B cell (primary cell): ENCODE measurements at regions not wholly inside any gene's neighbourhood (a gene's known extent, or its start where the extent isn't known, plus 50 kb on each side); places are given as distances from the start of the nearest gene placed in this dataset.

ENCODE experiments used
- ATAC-seq: fragments of 200-7000 bp; cut with Tn5 transposase; one replicate; pipeline ENCODE4 v1.10.0; 2021; ENCODE audit warnings: low read depth, mild to moderate bottlenecking, moderate number of reproducible peaks, moderate library complexity
- CTCF ChIA-PET: fragments of 350-600 bp; sonication (Branson Sonifier 250); formaldehyde crosslinking; loops from one replicate; lab custom pipeline; 2021; ENCODE audit warnings: antibody characterized with exemption, inconsistent platforms; lab: Charles Lee
- POLR2A ChIA-PET: fragments of 350-600 bp; sonication (Branson Sonifier 250); formaldehyde crosslinking; loops from one replicate; lab custom pipeline; 2021; ENCODE audit warnings: antibody characterized with exemption; lab: Charles Lee
- DNase-seq: peaks from one replicate; pipeline ENCODE4 v3.0.0; 2013
- H2AFZ ChIP-seq: 2 replicates; pipeline ENCODE4 v1.6.1; 2012; ENCODE audit warnings: mild to moderate bottlenecking, low read depth, low read length; ENCODE audit not compliant: insufficient read depth, poor library complexity, severe bottlenecking
- H3K27ac ChIP-seq, 2 donors: 1 replicate in 1 of 2; 2 replicates in 1 of 2; pipeline ENCODE4 v1.5.1; 2012 to 2013; ENCODE audit warnings: low read length in 2 of 2, mild to moderate bottlenecking in 2 of 2, moderate library complexity in 1 of 2
- H3K27me3 ChIP-seq, 4 experiments: fragments of 200-600 bp in 1 of 4; sonication (generic) in 1 of 4; replicated peaks in 1 of 4; 1 replicate in 2 of 4; 2 replicates in 2 of 4; pipeline versions ENCODE4 v1.6.1 to v1.7.0; 2013 to 2016; ENCODE audit warnings: low read length in 3 of 4, mild to moderate bottlenecking in 2 of 4, mixed read lengths in 1 of 4, moderate library complexity in 1 of 4; ENCODE audit not compliant: insufficient read depth in 4 of 4, control insufficient read depth in 3 of 4; ENCODE audit errors: control extremely low read depth in 1 of 4
- H3K36me3 ChIP-seq, 2 experiments: replicated peaks in 1 of 2; 1 replicate in 1 of 2; 2 replicates in 1 of 2; pipeline versions ENCODE4 v1.6.1 to v1.7.1; 2013; ENCODE audit warnings: low read length in 1 of 2; ENCODE audit not compliant: insufficient read depth in 2 of 2, control insufficient read depth in 1 of 2; ENCODE audit errors: control extremely low read depth in 1 of 2, extremely low read depth in 1 of 2
- H3K4me1 ChIP-seq, 2 donors: fragments of 200-600 bp in 1 of 2; sonication (generic) in 1 of 2; 1 replicate in 1 of 2; 2 replicates in 1 of 2; pipeline versions ENCODE4 v1.5.1 to v1.6.1; 2013 to 2017; ENCODE audit warnings: low read length in 2 of 2; ENCODE audit not compliant: control insufficient read depth in 2 of 2, insufficient read depth in 2 of 2
- H3K4me2 ChIP-seq: replicated peaks from 2 replicates; pipeline ENCODE3; 2012; ENCODE audit warnings: mild to moderate bottlenecking, low read depth, low read length; ENCODE audit not compliant: poor library complexity, severe bottlenecking
- H3K4me3 ChIP-seq, 5 experiments: fragments of 200-600 bp in 1 of 5; sonication (generic) in 1 of 5; 1 replicate in 3 of 5; 2 replicates in 2 of 5; pipeline versions ENCODE4 v1.5.1 to v1.7.0; 2011 to 2016; ENCODE audit warnings: low read length in 4 of 5, mild to moderate bottlenecking in 4 of 5, low read depth in 2 of 5, control low read depth in 1 of 5, moderate library complexity in 1 of 5; ENCODE audit not compliant: insufficient read depth in 1 of 5; ENCODE audit errors: control extremely low read depth in 1 of 5, extremely low read depth in 1 of 5
- H3K79me2 ChIP-seq: fragments of 200-600 bp; sonication (generic); one replicate; pipeline ENCODE4 v1.6.0; 2016; ENCODE audit warnings: low read length; ENCODE audit not compliant: control insufficient read depth, insufficient read depth
- H3K9ac ChIP-seq: fragments of 200-600 bp; sonication (generic); 2 replicates; pipeline ENCODE4 v1.6.1; 2017; ENCODE audit warnings: mild to moderate bottlenecking, low read length, moderate library complexity
- H3K9me3 ChIP-seq, 3 donors: one replicate each; pipeline versions ENCODE4 v1.6.1 to v1.7.1; 2013; ENCODE audit warnings: low read length in 2 of 3; ENCODE audit not compliant: control insufficient read depth in 2 of 3, insufficient read depth in 1 of 3; ENCODE audit errors: control extremely low read depth in 1 of 3
- H4K20me1 ChIP-seq: 2 replicates; pipeline ENCODE4 v1.6.0; 2012; ENCODE audit warnings: mild to moderate bottlenecking, low read length; ENCODE audit not compliant: insufficient read depth, control insufficient read depth, poor library complexity, severe bottlenecking
- H3K27ac Mint-ChIP-seq: one replicate; pipeline ENCODE4 v1.8.0; 2021; ENCODE audit warnings: mixed read lengths
- H3K27me3 Mint-ChIP-seq: one replicate; pipeline ENCODE4 v1.8.0; 2021; ENCODE audit warnings: mixed read lengths
- H3K4me1 Mint-ChIP-seq: one replicate; pipeline ENCODE4 v1.8.0; 2021; ENCODE audit warnings: mixed read lengths
- H3K4me3 Mint-ChIP-seq: one replicate; pipeline ENCODE4 v1.8.0; 2021; ENCODE audit warnings: mixed read lengths
- H3K9me3 Mint-ChIP-seq: one replicate; pipeline ENCODE4 v1.8.0; 2022; ENCODE audit warnings: mixed read lengths; ENCODE audit not compliant: insufficient read depth
- CTCF ChIP-seq: fragments of 200-600 bp; IDR thresholded peaks from one replicate; pipeline ENCODE4 v1.8.0; 2022; ENCODE audit warnings: antibody characterized with exemption, mild to moderate bottlenecking
- EZH2 ChIP-seq: IDR thresholded peaks from 2 replicates; pipeline ENCODE4 v1.6.1; 2012; ENCODE audit warnings: borderline replicate concordance, low read depth, mild to moderate bottlenecking, moderate library complexity, low read length; ENCODE audit not compliant: insufficient read depth, poor library complexity, severe bottlenecking
- WGBS: methylation state at CpG from one replicate; pipeline ENCODE4 v1.1.5; 2013; ENCODE audit warnings: missing lambda C conversion rate; ENCODE audit not compliant: insufficient coverage; 5-methylcytosine and 5-hydroxymethylcytosine counted together
- intact Hi-C: fragments of 100-400 bp; cut with micrococcal nuclease; formaldehyde crosslinking; loops from one replicate; pipeline ENCODE4 v1.10.0; 2022

- no peak overlapping the region for H3K27ac ChIP-seq
- H3K9ac ChIP-seq, result no peak overlapping the region
- H2AFZ ChIP-seq, result no peak overlapping the region
- H3K27ac Mint-ChIP-seq, result no peak overlapping the region
- no peak overlapping the region for H3K4me3 ChIP-seq
- no peaks in the 10 kb centered on the region for H3K27me3 Mint-ChIP-seq
- DNase-seq, result no peak
- no peaks in the 10 kb centered on the region for H3K79me2 ChIP-seq
- CTCF ChIA-PET, result no interaction called here
- H3K4me1 ChIP-seq, result no peaks in the 10 kb centered on the region
- intact Hi-C loops, result no loop called here
- ATAC-seq, result no peak
- POLR2A ChIA-PET, result no interaction called here
- no peak for TF ChIP-seq CTCF
- no peak for TF ChIP-seq EZH2
- no peaks in the 10 kb centered on the region for H3K27me3 ChIP-seq
- no peak overlapping the region for H3K4me2 ChIP-seq
- no peaks in the 10 kb centered on the region for H3K4me1 Mint-ChIP-seq
- no CpG with 5 or more reads among the region's 4 CpGs for WGBS
- H3K9me3 ChIP-seq, result no peaks in the 10 kb centered on the region
- H4K20me1 ChIP-seq, result no peaks in the 10 kb centered on the region
- H3K36me3 ChIP-seq, result no peaks in the 10 kb centered on the region
- H3K9me3 Mint-ChIP-seq, result peaks cover 5% of the 10 kb centered on the region
- no peak overlapping the region for H3K4me3 Mint-ChIP-seq
Observed at GRCh38 chr13:105830821-105831220, 704.6 kb downstream of the EFNB2 start.

DNA sequence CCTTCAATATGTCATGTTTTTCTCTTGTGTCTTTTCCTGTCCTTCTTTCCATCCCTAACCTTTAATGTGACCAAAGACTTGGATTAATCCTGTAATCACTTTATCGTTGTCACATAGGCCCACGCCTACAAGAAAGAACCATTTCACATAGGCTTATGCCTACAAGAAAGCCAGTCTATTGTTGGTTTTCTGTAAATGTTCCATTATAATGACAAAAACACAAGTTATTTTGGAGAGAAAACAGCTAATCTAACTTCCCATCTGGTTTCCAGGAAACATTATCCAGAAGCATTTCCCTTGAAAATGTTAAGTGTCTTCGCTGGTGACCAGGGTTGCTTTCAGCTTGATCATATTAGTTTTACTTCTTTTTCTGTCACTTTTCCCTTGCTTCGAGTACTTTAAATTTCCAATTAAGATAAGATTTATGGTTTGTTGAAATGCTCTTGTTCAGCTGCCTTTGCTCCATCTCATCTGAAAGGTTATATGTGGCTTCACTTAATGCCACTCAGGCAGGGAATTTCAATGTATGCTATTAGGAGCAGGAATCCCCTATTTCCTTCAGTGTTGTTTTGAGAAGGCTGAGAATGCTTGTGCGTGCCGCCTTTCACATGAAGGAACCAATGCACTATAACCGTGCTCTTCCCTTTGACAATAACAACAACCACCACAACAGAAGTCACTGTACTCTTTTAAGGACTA, 708.2 kb downstream of the EFNB2 start:
- Mint-ChIP-seq H3K4me1 (no peaks in the 10 kb centered on the region), H3K27me3 (no peaks in the 10 kb centered on the region), H3K27ac (no peak overlapping the region), H3K4me3 (no peak overlapping the region), H3K9me3 (peaks cover 5% of the 10 kb centered on the region)
- H3K9ac ChIP-seq, result no peak overlapping the region
- H3K4me3 ChIP-seq, result no peak overlapping the region
- H4K20me1 ChIP-seq, result no peaks in the 10 kb centered on the region
- no peaks in the 10 kb centered on the region for H3K79me2 ChIP-seq
- H3K4me1 ChIP-seq, result no peaks in the 10 kb centered on the region
- TF ChIP-seq EZH2 (no peak), CTCF (no peak)
- POLR2A ChIA-PET, result no interaction called here
- WGBS, result 100% methylated on average over 1 of the region's 7 CpGs
- H3K4me2 ChIP-seq, result no peak overlapping the region
- intact Hi-C loops, result no loop called here
- no peak for ATAC-seq
- no peaks in the 10 kb centered on the region for H3K36me3 ChIP-seq
- H2AFZ ChIP-seq, result no peak overlapping the region
- DNase-seq, result no peak
- no peaks in the 10 kb centered on the region for H3K27me3 ChIP-seq
- H3K27ac ChIP-seq, result no peak overlapping the region
- H3K9me3 ChIP-seq, result no peaks in the 10 kb centered on the region
- CTCF ChIA-PET, result no interaction called here
